HL-60 (cell line): ENCODE measurements at regions not wholly inside any gene's neighbourhood (a gene's known extent, or its start where the extent isn't known, plus 50 kb on each side); places are given as distances from the start of the nearest gene placed in this dataset.

ENCODE experiments used
- DNase-seq, 2 experiments: peaks; one replicate each; pipeline ENCODE4 v3.0.0-alpha.2; 2010 to 2020; ENCODE audit warnings: low read depth in 1 of 2, low spot score in 1 of 2
- H3K27ac ChIP-seq: fragments of 250-450 bp; sonication (Bioruptor Pico); replicated peaks from 2 replicates; pipeline ENCODE4 v1.5.1; 2020; ENCODE audit warnings: mild to moderate bottlenecking, moderate library complexity
- H3K27me3 ChIP-seq: fragments of 250-450 bp; sonication (Bioruptor Pico); 2 replicates; pipeline ENCODE4 v1.5.1; 2021; ENCODE audit warnings: mild to moderate bottlenecking, moderate library complexity; ENCODE audit not compliant: insufficient read depth, poor library complexity, severe bottlenecking
- H3K4me3 ChIP-seq: replicated peaks from 2 replicates; pipeline ENCODE4 v1.5.1; 2011; ENCODE audit warnings: mild to moderate bottlenecking, control low read depth, low read length; ENCODE audit not compliant: insufficient read depth
- CTCF ChIP-seq: IDR thresholded peaks from one replicate; pipeline ENCODE4 v1.5.1; 2011; ENCODE audit warnings: low read length, control low read depth, inconsistent platforms; ENCODE audit not compliant: insufficient read depth
- GABPA ChIP-seq: IDR thresholded peaks from 2 replicates; pipeline ENCODE4 v1.6.1; 2012; ENCODE audit warnings: low read depth
- POLR2AphosphoS5 ChIP-seq: IDR thresholded peaks from 2 replicates; pipeline ENCODE4 v1.6.1; 2012; ENCODE audit warnings: low read depth
- REST ChIP-seq: IDR thresholded peaks from 2 replicates; pipeline ENCODE4 v1.6.1; 2012; ENCODE audit warnings: low read depth; ENCODE audit not compliant: insufficient replicate concordance
- SPI1 ChIP-seq: IDR thresholded peaks from 2 replicates; pipeline ENCODE4 v1.6.1; 2012; ENCODE audit warnings: low read depth, mild to moderate bottlenecking, borderline replicate concordance

- H3K27ac ChIP-seq: no peak overlapping the region
- TF ChIP-seq SPI1: no peak
- no peak for TF ChIP-seq POLR2AphosphoS5
- no peak for TF ChIP-seq GABPA
- TF ChIP-seq CTCF: no peak
- no peak for TF ChIP-seq REST
- H3K4me3 ChIP-seq: no peak overlapping the region
- peaks cover 2% of the 10 kb centered on the region for H3K27me3 ChIP-seq
- DNase-seq: no peak
Observed at GRCh38 chr10:43796781-43797180, 148.1 kb upstream of the ZNF32 start.

GRCh38 chr10:43795639-43796038 lies 147.0 kb upstream of the ZNF32 start:
- no peak for DNase-seq
- Histone ChIP-seq H3K27me3 (peaks cover 2% of the 10 kb centered on the region), H3K27ac (no peak overlapping the region), H3K4me3 (no peak overlapping the region)
- TF ChIP-seq REST (no peak), CTCF (no peak)

- DNase-seq: no peak
- peaks cover 2% of the 10 kb centered on the region for H3K27me3 ChIP-seq
Observed at GRCh38 chr10:43795093-43795492, 146.4 kb upstream of the ZNF32 start.

More at GRCh38 chr10:43795093-43795492, 146.4 kb upstream of the ZNF32 start:
- no peak for TF ChIP-seq GABPA
- TF ChIP-seq POLR2AphosphoS5: no peak
- no peak for TF ChIP-seq CTCF
- TF ChIP-seq SPI1: no peak
- TF ChIP-seq REST: no peak
- no peak overlapping the region for H3K27ac ChIP-seq
- no peak overlapping the region for H3K4me3 ChIP-seq
